ENCODE measurements at regions not wholly inside any gene's neighbourhood (a gene's known extent, or its start where the extent isn't known, plus 50 kb on each side); places are given as distances from the start of the nearest gene placed in this dataset.

GRCh38 chr5:6166698-6167394 is 211.5 kb downstream of the MED10 start:
- no peak for TF ChIP-seq POLR2A (IDR thresholded peaks at IDR 0.05)
- no peak for TF ChIP-seq CTCF (IDR thresholded peaks at IDR 0.05)
- no peak overlapping the region for H3K27ac ChIP-seq
- WGBS, 4 donors, result 82 to 92% (median 90%) methylated on average over 2 of the region's 2 CpGs
- H3K27me3 ChIP-seq, result no peaks in the 10 kb centered on the region
- H3K9me3 ChIP-seq (replicated peaks in 1 of 3), result no peaks in the 10 kb centered on the region
- H3K36me3 ChIP-seq (replicated peaks in 1 of 2), result no peaks in the 10 kb centered on the region
- H3K4me1 ChIP-seq (replicated peaks in 1 of 2), result no peaks in the 10 kb centered on the region
- intact Hi-C loops (cut with DNase I), result no loop called here
- H3K4me3 ChIP-seq, result no peak overlapping the region
- no peak for DNase-seq

- WGBS, 4 donors, result 87 to 93% (median 88%) methylated on average over 6 of the region's 6 CpGs
Measured at GRCh38 chr5:6163913-6164312, 214.4 kb downstream of the MED10 start.

GRCh38 chr5:6162175-6162574 is 216.2 kb downstream of the MED10 start:
- Histone ChIP-seq H3K36me3 (replicated peaks in 1 of 2) (no peaks in the 10 kb centered on the region), H3K27ac (no peak overlapping the region), H3K4me1 (replicated peaks in 1 of 2) (peaks cover 0 to 5% of the 10 kb centered on the region in 2 donors), H3K27me3 (no peaks in the 10 kb centered on the region), H3K4me3 (no peak overlapping the region), H3K9me3 (replicated peaks in 1 of 3) (no peaks in the 10 kb centered on the region)
- WGBS, 4 donors, result 44 to 67% (median 55%) methylated on average over 1 of the region's 1 CpG
- intact Hi-C loops (cut with DNase I), result no loop called here
- DNase-seq, result no peak
- no peak for TF ChIP-seq CTCF (IDR thresholded peaks at IDR 0.05)
- TF ChIP-seq POLR2A (IDR thresholded peaks at IDR 0.05), result no peak

More at GRCh38 chr5:6163913-6164312, 214.4 kb downstream of the MED10 start:
- Histone ChIP-seq H3K4me3 (no peak overlapping the region), H3K27ac (no peak overlapping the region), H3K9me3 (replicated peaks in 1 of 3) (no peaks in the 10 kb centered on the region), H3K27me3 (no peaks in the 10 kb centered on the region), H3K4me1 (replicated peaks in 1 of 2) (no peaks in the 10 kb centered on the region), H3K36me3 (replicated peaks in 1 of 2) (no peaks in the 10 kb centered on the region)
- intact Hi-C loops (cut with DNase I), result no loop called here
- DNase-seq, result no peak
- no peak for TF ChIP-seq CTCF (IDR thresholded peaks at IDR 0.05)
- no peak for TF ChIP-seq POLR2A (IDR thresholded peaks at IDR 0.05)

- WGBS, 4 donors, result 80 to 86% (median 81%) methylated on average over 8 of the region's 8 CpGs
- Histone ChIP-seq H3K4me1 (replicated peaks in 1 of 2) (peaks cover 0 to 5% of the 10 kb centered on the region in 2 donors), H3K9me3 (replicated peaks in 1 of 3) (no peaks in the 10 kb centered on the region), H3K4me3 (no peak overlapping the region), H3K36me3 (replicated peaks in 1 of 2) (no peaks in the 10 kb centered on the region), H3K27ac (no peak overlapping the region), H3K27me3 (no peaks in the 10 kb centered on the region)
- no peak for DNase-seq
- TF ChIP-seq CTCF (IDR thresholded peaks at IDR 0.05) (no peak), POLR2A (IDR thresholded peaks at IDR 0.05) (no peak)
- intact Hi-C loops (cut with DNase I), result no loop called here
Measured at GRCh38 chr5:6161257-6161656, 217.1 kb downstream of the MED10 start.

Data from adrenal gland (tissue), 9 donors.